HG02884 (cell line): ENCODE measurements at regions not wholly inside any gene's neighbourhood (a gene's known extent, or its start where the extent isn't known, plus 50 kb on each side); places are given as distances from the start of the nearest gene placed in this dataset.

Source experiments
- ATAC-seq: cut with Tn5 transposase; IDR thresholded peaks from one replicate; pipeline ENCODE4 v1.9.1; 2021; ENCODE audit warnings: mild to moderate bottlenecking, moderate library complexity; ENCODE audit not compliant: unreplicated experiment

- no peak for ATAC-seq
Observed at GRCh38 chr14:98962118-98962517, 309.9 kb downstream of the BCL11B start.

GRCh38 chr14:98963610-98964009, 308.4 kb downstream of the BCL11B start:
- no peak for ATAC-seq

- ATAC-seq = no peak
Observed at GRCh38 chr14:98964171-98964570, 307.8 kb downstream of the BCL11B start.

GRCh38 chr14:98965076-98965475, 306.9 kb downstream of the BCL11B start:
- no peak for ATAC-seq

- no peak for ATAC-seq
Observed at GRCh38 chr14:98966016-98966415, 306.0 kb downstream of the BCL11B start.

- ATAC-seq = no peak
Observed at GRCh38 chr14:98966475-98967162, 305.4 kb downstream of the BCL11B start.

- no peak for ATAC-seq
Observed at GRCh38 chr14:98974113-98974512, 297.9 kb downstream of the BCL11B start.

- no peak for ATAC-seq
Observed at GRCh38 chr14:98976271-98976670, 295.7 kb downstream of the BCL11B start.

GRCh38 chr14:98977451-98977850, 294.5 kb downstream of the BCL11B start:
- no peak for ATAC-seq

GRCh38 chr14:98982986-98983385, 289.0 kb downstream of the BCL11B start:
- ATAC-seq = no peak

GRCh38 chr14:98984027-98984718, 287.8 kb downstream of the BCL11B start:
- ATAC-seq = no peak

GRCh38 chr14:98984719-98985041, 287.3 kb downstream of the BCL11B start:
- ATAC-seq = no peak

GRCh38 chr14:98993818-98994217, 278.2 kb downstream of the BCL11B start:
- no peak for ATAC-seq

GRCh38 chr14:98994561-98994960, 277.4 kb downstream of the BCL11B start:
- no peak for ATAC-seq

GRCh38 chr14:98997526-98998205, 274.3 kb downstream of the BCL11B start:
- no peak for ATAC-seq

- no peak for ATAC-seq
Observed at GRCh38 chr14:98999345-98999744, 272.7 kb downstream of the BCL11B start.

- ATAC-seq = no peak
Observed at GRCh38 chr14:98999901-99000300, 272.1 kb downstream of the BCL11B start.

- no peak for ATAC-seq
Observed at GRCh38 chr14:99001241-99001640, 270.8 kb downstream of the BCL11B start.

- no peak for ATAC-seq
Observed at GRCh38 chr14:99003646-99004045, 268.4 kb downstream of the BCL11B start.

- ATAC-seq = no peak
Observed at GRCh38 chr14:99004112-99004511, 267.9 kb downstream of the BCL11B start.

GRCh38 chr14:99006276-99006675, 265.7 kb downstream of the BCL11B start:
- ATAC-seq = no peak

- ATAC-seq = no peak
Observed at GRCh38 chr14:99007795-99008194, 264.2 kb downstream of the BCL11B start.
